HG02798 (cell line): ENCODE measurements at regions not wholly inside any gene's neighbourhood (a gene's known extent, or its start where the extent isn't known, plus 50 kb on each side); places are given as distances from the start of the nearest gene placed in this dataset.
"Not testable (repeated sequence)": the region's sequence is repeated elsewhere in the genome, so short reads cannot be mapped to it uniquely, and the experiment has no call there.

Experiments used
- ATAC-seq: cut with Tn5 transposase; IDR thresholded peaks from one replicate; pipeline ENCODE4 v1.9.1; 2021; ENCODE audit warnings: mild to moderate bottlenecking; ENCODE audit not compliant: unreplicated experiment, poor library complexity

DNA sequence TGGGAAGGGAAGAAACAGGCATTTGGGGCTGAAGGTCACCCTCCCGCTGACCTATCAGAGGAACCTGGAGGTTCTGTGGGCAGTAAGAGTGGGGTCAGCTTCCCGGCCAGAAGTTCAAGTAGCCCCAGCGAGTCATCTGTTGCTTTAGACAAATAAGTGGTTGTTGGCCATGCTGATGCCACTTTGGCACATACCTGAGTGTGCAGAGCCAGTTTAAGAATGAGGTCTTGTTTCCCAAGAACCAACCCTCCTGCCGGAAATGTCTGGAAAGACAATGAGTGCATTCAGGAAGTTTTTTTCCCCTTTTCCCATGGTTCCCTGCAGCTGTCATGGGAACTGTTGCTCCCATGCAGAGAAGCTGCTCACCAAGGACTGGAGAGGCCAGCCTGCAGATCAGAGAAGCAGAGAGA lies 166.7 kb downstream of the ZNF621 start:
- ATAC-seq = no peak

- no peak for ATAC-seq
These were observed 171.1 kb downstream of the ZNF621 start for GRCh38 chr3:40695848-40696247.

GRCh38 chr3:40698611-40699010 lies 173.9 kb downstream of the ZNF621 start:
- ATAC-seq = not testable (repeated sequence)

DNA sequence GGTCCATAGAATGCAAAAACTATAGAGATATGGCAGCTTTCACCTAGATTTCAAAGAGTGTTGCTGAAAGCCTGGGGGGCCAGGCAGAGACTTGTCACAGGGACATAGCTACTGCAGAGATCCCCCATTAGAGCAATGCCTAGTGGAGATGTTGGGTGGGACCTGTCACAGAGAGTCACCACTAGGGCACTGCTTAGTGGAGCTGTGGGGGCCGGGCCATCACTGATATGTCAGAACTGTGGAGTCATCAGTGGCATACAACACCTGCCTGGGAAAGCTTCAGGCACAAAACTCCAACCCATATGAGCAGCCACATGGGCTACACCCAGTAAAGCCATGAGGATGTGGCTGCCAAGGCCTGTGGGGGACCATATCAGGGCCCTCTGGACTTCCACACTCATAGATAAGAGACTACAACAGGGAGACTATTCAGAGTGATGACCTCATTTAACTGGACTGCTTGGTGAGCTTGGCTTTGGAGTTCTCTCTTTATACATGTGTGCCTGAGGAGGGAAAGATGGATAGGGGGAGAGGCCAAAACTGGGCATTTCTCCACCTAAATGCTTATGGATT lies 176.3 kb downstream of the ZNF621 start:
- no peak for ATAC-seq

GRCh38 chr3:40704224-40704623 lies 179.5 kb downstream of the ZNF621 start:
- ATAC-seq = no peak

DNA sequence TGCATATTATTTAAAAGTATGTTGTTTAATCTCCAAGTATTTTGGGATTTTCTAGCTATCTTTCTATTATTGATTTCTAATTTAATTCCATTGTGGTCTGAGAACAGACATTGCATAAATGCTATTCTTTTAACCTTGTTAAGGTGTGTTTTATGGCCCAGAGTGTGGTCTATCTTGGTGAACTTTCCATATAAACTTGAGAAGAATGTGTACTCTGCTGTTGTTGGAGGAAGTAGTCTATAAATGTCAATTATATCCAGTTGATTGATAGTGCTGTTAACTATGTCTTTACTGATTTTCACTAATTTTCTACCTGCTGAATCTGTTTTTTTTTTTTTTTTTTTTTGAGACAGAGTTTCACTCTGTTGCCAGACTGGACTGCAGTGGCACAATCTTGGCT lies 180.9 kb downstream of the ZNF621 start:
- no peak for ATAC-seq

GRCh38 chr3:40713306-40713705 lies 188.5 kb downstream of the ZNF621 start:
- ATAC-seq = no peak

DNA sequence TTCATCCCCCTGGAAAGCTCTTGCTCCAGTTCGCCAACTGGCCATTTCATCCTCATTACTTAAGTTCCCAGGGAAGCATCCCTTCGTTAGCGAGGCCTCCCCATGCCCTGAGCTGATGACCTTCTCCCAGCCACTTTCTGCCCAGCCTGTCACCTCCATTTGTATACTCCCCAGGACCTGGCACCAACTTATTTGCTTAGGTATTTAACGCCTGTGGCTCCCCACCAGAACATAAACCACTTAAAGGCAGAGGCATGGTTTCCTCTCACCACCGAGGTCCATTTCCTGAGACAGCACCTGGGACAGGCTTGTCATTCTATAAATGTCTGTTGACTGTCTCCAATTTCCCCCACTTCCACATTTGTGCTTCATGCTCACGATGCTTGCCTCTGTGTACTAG lies 189.0 kb downstream of the ZNF621 start:
- ATAC-seq = no peak

- ATAC-seq = no peak
These were observed 190.1 kb downstream of the ZNF621 start for GRCh38 chr3:40714771-40715345.

- ATAC-seq = no peak
These were observed 190.8 kb downstream of the ZNF621 start for GRCh38 chr3:40715551-40715950.

- no peak for ATAC-seq
These were observed 192.7 kb downstream of the ZNF621 start for GRCh38 chr3:40717471-40717870.

DNA sequence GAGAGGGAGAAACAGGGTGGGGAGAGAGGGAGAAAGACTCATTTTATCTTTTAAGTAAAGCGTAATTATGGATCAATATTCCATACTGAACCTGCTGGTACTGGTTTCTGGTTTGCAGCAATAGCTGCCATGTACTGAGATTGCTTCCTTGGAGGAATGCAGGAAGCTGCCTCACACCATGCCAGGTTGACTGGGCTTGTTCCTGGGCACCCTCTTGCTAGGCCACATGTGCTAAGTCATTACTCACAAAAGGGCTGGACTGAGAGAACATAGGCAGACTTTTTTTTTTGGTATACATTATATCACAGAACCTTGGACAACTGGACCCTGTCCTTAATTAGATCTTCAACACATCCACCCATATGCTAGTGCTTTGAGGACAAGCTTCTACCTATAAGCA lies 193.4 kb downstream of the ZNF621 start:
- ATAC-seq = peak; percentile 19

GRCh38 chr3:40718681-40719080 lies 193.9 kb downstream of the ZNF621 start:
- peak; percentile 90 for ATAC-seq

DNA sequence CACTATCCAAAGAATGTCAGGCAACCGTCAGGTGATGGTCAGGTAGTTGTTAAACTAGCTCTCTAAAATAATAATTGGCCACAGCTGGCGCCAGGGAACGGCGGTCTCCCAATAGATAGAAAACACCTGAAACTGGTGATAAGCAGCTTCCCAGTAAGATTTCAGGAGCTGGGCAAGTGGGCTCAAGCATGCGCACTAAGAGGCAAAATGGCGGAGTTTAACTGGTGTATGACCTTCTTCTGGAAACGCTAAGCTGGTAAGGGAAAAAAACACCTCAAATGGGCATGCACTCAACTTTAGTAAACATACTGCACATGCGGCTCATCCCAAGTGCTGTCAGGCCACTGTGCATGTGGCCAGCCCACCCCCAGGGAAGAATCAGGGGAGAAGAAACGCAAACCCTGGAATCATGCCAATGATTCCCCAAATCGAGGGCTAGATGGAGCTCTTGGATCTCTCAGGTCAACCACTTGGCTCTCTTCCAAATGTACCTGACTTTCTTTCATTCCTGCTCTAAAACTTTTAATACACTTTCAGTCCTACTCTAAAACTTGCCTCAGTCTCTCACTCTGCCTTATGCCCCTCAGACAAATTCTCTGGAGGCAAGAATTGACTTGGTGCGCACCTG lies 195.0 kb downstream of the ZNF621 start:
- ATAC-seq = no peak

DNA sequence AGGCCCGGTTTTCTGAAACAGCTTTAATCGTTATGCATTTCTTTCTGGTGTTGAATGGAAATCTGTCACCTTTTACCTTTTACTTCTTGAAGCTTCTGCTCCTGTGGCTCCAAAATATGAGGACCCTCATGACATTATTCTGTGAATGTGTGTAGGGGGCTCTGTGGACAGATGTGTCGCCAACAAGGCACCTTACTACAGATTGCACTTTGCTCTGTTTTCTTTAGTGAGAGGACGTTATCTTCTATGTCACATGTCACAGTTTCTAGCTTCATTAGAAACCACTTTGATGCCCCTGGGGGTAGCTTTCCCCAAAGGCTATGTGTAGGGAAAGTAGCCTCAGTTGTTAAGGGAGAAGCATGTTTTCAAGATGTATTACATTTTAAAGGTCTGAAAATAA lies 195.6 kb downstream of the ZNF621 start:
- no peak for ATAC-seq

DNA sequence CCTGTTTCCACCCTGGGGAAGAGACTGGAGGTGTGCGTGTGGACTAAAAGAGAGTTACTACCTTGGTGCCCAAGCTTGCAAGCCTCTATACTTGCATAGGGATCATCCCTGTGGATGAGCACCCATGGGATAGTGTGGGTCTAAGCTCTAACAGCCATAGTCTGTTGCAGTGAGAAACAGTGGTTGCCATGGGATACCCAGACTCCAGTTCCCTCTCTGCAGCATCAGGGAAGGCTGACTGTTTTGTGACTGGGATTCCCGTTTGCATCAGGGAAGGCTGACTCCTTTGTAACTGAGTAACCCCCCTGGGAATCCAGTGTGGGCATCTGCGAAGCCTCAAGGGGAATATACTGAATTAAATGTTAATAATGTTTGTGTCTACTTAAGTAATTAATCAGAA lies 196.1 kb downstream of the ZNF621 start:
- ATAC-seq = no peak

DNA sequence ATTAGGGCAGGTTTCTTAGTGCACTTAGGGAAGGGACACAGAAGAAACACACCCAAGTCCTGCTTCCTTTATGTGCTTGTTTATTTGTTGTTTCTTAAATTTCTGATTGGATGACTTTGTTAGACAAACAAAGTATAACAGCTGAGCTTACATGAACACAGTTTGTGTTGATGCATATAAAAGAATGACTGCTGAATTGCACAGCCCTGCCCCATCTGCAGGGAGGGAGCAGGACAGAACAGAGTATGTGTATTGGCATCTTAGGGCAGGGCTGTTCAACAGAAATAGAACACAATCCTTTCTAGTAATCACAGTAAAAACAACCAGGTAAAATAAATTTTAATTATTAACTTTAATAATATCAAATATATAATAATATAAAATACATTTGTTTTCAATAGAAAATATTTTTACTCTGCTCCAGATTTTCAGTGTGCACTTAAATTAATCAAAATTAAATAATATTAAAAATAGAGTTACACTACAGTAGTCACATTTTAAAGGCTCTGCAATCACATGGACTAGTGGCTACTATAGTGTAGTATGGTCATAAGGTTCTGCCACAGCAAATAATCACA lies 198.4 kb downstream of the ZNF621 start:
- ATAC-seq = no peak

DNA sequence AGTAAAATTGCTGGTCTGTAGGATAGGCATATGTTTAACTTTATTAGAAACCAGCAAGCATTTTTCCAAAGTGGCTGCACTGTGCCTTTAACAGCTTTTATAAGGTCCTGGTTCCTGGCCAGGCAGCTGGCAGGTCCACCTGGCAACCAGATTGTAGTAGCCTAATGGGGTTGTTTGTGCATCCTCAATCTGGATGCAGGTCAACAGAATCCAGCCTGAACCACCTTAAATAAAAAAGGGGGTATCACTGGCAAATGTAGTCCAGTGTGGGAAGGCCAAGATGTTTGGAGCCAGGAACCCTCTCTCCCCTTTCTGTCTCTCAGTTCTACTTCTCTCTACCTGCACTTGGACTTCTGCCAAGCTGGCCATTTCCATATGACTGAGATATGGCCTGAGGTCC lies 200.3 kb downstream of the ZNF621 start:
- ATAC-seq = no peak

GRCh38 chr3:40731445-40731844 lies 206.7 kb downstream of the ZNF621 start:
- no peak for ATAC-seq

GRCh38 chr3:40736943-40737342 lies 212.2 kb downstream of the ZNF621 start:
- no peak for ATAC-seq

DNA sequence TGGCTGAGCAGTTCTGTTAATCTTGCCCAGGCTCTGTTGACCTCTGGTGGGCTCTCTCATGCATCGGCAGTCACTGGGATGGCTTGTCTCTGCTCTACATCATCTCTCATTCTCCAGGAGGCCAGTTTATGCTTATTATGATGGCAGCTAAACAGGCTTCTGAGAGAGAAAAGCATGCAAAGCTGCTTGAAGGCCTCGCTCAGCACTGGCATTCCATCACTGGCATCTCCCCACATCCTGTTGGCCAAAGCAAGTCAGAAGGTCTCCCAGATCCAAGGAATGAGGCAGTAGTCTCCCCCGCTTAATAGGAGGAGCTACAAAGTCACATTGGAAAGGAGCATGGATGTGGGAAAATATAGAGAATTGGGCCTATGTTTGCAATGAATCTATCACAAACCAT lies 212.6 kb downstream of the ZNF621 start:
- no peak for ATAC-seq

DNA sequence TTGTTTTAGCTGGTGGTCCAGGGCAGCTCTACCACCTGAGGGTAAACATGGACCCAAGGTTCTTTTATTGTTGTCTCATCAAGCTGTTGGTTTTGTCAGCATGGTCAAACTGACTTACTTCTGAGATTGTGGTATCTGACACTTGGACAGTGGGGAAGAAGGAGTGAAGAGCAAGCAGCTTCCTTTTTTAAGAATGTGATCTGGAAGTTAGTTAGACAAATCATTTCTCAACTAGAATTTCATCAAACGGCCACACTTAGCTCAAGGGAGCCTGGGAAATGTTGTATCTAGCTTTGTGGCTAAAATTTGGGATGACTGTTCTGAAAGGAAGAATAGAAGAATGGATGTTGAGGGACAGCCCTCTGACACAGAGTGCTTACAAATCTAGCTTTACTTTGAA lies 215.2 kb downstream of the ZNF621 start:
- ATAC-seq = no peak
